ENCODE measurements at regions not wholly inside any gene's neighbourhood (a gene's known extent, or its start where the extent isn't known, plus 50 kb on each side); places are given as distances from the start of the nearest gene placed in this dataset.
A peak's percentile ranks its signal among the peaks of the same experiment; 100 is the strongest.

DNA sequence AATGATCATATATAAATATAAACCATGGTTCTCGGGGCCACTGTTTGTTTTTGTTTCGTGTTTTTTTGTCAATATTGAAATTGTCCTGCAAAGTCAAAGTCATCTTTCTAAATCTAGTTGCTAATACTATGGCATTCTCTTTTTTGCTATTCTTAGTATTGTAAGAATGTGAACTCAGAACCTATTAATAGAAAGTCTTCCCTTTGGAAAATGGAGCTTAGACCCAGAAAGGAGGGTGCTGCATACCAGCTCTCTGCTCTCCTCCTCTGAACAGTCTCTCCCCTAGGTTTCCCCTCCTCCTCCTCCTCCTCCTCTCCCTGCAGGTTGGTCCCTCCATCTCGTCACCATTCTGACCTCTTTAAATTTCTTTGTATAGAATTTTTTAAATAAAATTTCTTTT is 150.4 kb upstream of the CCN2 start:
- no peaks in the 10 kb centered on the region for H3K36me3 ChIP-seq (replicated peaks in 1 of 2; ENCODE audit: control insufficient read depth in 1 of 2, insufficient read depth in 2 of 2, low read length in 1 of 2)
- CTCF ChIA-PET = no interaction called here
- 53% methylated on average over 3 of the region's 3 CpGs for WGBS (ENCODE audit: low lambda C conversion rate)

DNA sequence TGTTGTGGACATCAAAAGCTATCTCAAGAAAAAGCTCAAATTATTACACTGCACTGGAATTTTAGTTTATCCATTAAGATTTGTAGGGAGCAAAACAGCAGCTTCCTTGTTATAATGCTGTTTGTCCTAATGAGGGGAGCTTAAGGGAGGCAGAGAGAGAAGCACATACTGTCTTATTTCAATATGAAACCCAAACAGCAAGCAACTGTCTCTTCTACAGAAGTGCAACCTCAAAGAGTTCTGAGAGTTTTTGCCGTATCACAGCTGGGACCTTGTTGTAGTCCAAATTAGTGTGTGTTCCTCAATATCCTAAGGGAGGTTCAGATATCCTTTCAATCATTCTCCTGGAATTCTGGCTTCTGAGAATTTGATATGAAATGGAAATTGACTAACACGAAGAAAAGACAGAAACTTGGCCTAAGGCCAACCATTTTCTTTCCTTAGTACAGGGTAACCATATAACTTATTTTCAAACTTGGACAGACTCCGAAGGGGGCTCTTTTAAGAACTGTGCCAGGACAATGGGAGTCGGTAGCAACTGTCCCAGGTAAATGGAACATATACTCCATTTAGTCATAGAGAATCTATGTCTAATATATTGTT is 149.3 kb upstream of the CCN2 start:
- WGBS (ENCODE audit: low lambda C conversion rate) = 16% methylated on average over 4 of the region's 4 CpGs
- POLR2A ChIA-PET = no interaction called here
- no peak overlapping the region for H3K9ac ChIP-seq

More for the DNA sequence above, 150.4 kb upstream of the CCN2 start:
- TF ChIP-seq MEF2A (IDR thresholded peaks at IDR 0.05; ENCODE audit: borderline replicate concordance, low read depth) (0 out of 2 replicates have a peak, but pooled peaks have one; percentile 19), NRF1 (IDR thresholded peaks at IDR 0.05; ENCODE audit: low read depth, low read length) (no peak)
- Histone ChIP-seq H3F3A (replicated peaks; ENCODE audit: insufficient read depth) (no peaks in the 10 kb centered on the region), H3K4me2 (no peak overlapping the region), H3K79me2 (ENCODE audit: insufficient read depth) (no peaks in the 10 kb centered on the region), H3K4me1 (ENCODE audit: control insufficient read depth in 1 of 2, insufficient read depth in 2 of 2, low read depth in 1 of 2, low read length in 1 of 2) (no peaks in the 10 kb centered on the region), H3K4me3 (ENCODE audit: low read depth in 2 of 2, low read length in 1 of 2) (no peak overlapping the region), H3K27ac (ENCODE audit: low read depth in 2 of 2, low read length in 1 of 2) (no peak overlapping the region), H3K27me3 (ENCODE audit: insufficient read depth) (no peaks in the 10 kb centered on the region), H4K20me1 (ENCODE audit: insufficient read depth) (no peaks in the 10 kb centered on the region), H3K9ac (no peak overlapping the region), H2AFZ (ENCODE audit: low read depth) (no peak overlapping the region), H3K9me2 (no peaks in the 10 kb centered on the region), H3K9me3 (no peaks in the 10 kb centered on the region)
- POLR2A ChIA-PET = no interaction called here
- no peak for DNase-seq

DNA sequence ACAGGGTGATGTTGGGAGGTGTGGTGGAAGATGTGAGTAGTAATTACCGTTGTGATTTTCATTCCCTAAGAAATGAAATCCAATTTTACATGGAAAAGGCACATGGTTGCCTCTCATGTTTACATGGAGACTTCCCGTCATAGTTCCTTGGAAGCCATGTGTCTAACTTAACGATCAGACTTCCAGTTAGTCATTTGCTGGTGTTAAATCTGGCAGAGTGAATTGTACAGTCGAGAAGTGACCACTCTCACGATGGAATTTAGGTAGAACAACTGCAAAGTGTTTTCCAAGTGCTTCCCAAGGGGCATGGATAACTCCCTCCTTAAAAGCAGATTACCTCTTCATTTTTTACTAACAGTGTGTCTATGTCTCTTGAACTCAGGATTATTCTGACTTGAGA is 145.8 kb upstream of the CCN2 start:
- H2AFZ ChIP-seq (ENCODE audit: low read depth) = no peak overlapping the region; the same call in 1 of the 2 replicates
- no peak overlapping the region for H3K9ac ChIP-seq
- H3K4me3 ChIP-seq (ENCODE audit: low read depth in 2 of 2, low read length in 1 of 2) = no peak overlapping the region
- no peak overlapping the region; a peak in 1 of 4 replicates for H3K27ac ChIP-seq (ENCODE audit: low read depth in 2 of 2, low read length in 1 of 2)
- H3K4me2 ChIP-seq = no peak overlapping the region
- no peaks in the 10 kb centered on the region for H3K27me3 ChIP-seq (ENCODE audit: insufficient read depth)
- ChIA-PET CTCF (no interaction called here), POLR2A (no interaction called here)
- H3F3A ChIP-seq (replicated peaks; ENCODE audit: insufficient read depth) = no peaks in the 10 kb centered on the region
- H3K9me3 ChIP-seq = peaks cover 3% of the 10 kb centered on the region; the same call in 1 of the 2 replicates
- no peaks in the 10 kb centered on the region for H3K79me2 ChIP-seq (ENCODE audit: insufficient read depth)
- no peaks in the 10 kb centered on the region for H3K4me1 ChIP-seq (ENCODE audit: control insufficient read depth in 1 of 2, insufficient read depth in 2 of 2, low read depth in 1 of 2, low read length in 1 of 2)
- TF ChIP-seq FOXM1 (IDR thresholded peaks at IDR 0.05; ENCODE audit: low read depth) (no peak), SMC3 (IDR thresholded peaks at IDR 0.05; ENCODE audit: low read depth, low read length) (no peak), MEF2A (IDR thresholded peaks at IDR 0.05; ENCODE audit: borderline replicate concordance, low read depth) (no peak)
- TF ChIP-seq, protein P1, sequence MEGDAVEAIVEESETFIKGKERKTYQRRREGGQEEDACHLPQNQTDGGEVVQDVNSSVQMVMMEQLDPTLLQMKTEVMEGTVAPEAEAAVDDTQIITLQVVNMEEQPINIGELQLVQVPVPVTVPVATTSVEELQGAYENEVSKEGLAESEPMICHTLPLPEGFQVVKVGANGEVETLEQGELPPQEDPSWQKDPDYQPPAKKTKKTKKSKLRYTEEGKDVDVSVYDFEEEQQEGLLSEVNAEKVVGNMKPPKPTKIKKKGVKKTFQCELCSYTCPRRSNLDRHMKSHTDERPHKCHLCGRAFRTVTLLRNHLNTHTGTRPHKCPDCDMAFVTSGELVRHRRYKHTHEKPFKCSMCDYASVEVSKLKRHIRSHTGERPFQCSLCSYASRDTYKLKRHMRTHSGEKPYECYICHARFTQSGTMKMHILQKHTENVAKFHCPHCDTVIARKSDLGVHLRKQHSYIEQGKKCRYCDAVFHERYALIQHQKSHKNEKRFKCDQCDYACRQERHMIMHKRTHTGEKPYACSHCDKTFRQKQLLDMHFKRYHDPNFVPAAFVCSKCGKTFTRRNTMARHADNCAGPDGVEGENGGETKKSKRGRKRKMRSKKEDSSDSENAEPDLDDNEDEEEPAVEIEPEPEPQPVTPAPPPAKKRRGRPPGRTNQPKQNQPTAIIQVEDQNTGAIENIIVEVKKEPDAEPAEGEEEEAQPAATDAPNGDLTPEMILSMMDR (IDR thresholded peaks at IDR 0.05) = no peak
- DNase-seq = no peak
- WGBS (ENCODE audit: low lambda C conversion rate) = 15% methylated on average over 5 of the region's 5 CpGs
- H3K36me3 ChIP-seq (replicated peaks in 1 of 2; ENCODE audit: control insufficient read depth in 1 of 2, insufficient read depth in 2 of 2, low read length in 1 of 2) = no peaks in the 10 kb centered on the region
- H4K20me1 ChIP-seq (ENCODE audit: insufficient read depth) = no peaks in the 10 kb centered on the region
- H3K9me2 ChIP-seq = no peaks in the 10 kb centered on the region

More for the DNA sequence above, 149.3 kb upstream of the CCN2 start:
- DNase-seq = no peak
- TF ChIP-seq NFIC (IDR thresholded peaks at IDR 0.05; ENCODE audit: borderline replicate concordance) (peak; percentile 32; the same call in 1 of the 2 replicates), RXRA (IDR thresholded peaks at IDR 0.05; ENCODE audit: borderline replicate concordance, low read depth) (no peak)
- TF ChIP-seq, protein P2, sequence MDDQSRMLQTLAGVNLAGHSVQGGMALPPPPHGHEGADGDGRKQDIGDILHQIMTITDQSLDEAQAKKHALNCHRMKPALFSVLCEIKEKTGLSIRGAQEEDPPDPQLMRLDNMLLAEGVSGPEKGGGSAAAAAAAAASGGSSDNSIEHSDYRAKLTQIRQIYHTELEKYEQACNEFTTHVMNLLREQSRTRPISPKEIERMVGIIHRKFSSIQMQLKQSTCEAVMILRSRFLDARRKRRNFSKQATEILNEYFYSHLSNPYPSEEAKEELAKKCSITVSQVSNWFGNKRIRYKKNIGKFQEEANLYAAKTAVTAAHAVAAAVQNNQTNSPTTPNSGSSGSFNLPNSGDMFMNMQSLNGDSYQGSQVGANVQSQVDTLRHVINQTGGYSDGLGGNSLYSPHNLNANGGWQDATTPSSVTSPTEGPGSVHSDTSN (IDR thresholded peaks at IDR 0.05) = 0 out of 2 replicates have a peak, but pooled peaks have one; percentile 18
- Histone ChIP-seq H3F3A (replicated peaks; ENCODE audit: insufficient read depth) (no peaks in the 10 kb centered on the region), H3K9me2 (no peaks in the 10 kb centered on the region), H3K79me2 (ENCODE audit: insufficient read depth) (no peaks in the 10 kb centered on the region), H3K4me3 (ENCODE audit: low read depth in 2 of 2, low read length in 1 of 2) (no peak overlapping the region), H3K9me3 (no peaks in the 10 kb centered on the region), H4K20me1 (ENCODE audit: insufficient read depth) (no peaks in the 10 kb centered on the region), H3K27ac (ENCODE audit: low read depth in 2 of 2, low read length in 1 of 2) (no peak overlapping the region), H3K27me3 (ENCODE audit: insufficient read depth) (no peaks in the 10 kb centered on the region), H3K36me3 (replicated peaks in 1 of 2; ENCODE audit: control insufficient read depth in 1 of 2, insufficient read depth in 2 of 2, low read length in 1 of 2) (no peaks in the 10 kb centered on the region), H2AFZ (ENCODE audit: low read depth) (peak overlapping the region; percentile 26; the same call in 1 of the 2 replicates), H3K4me2 (no peak overlapping the region), H3K4me1 (ENCODE audit: control insufficient read depth in 1 of 2, insufficient read depth in 2 of 2, low read depth in 1 of 2, low read length in 1 of 2) (no peaks in the 10 kb centered on the region)
- CTCF ChIA-PET = no interaction called here

Measured in SK-N-SH (cell line).